Mucosa of descending colon (tissue), 3 donors: ENCODE measurements at regions not wholly inside any gene's neighbourhood (a gene's known extent, or its start where the extent isn't known, plus 50 kb on each side); places are given as distances from the start of the nearest gene placed in this dataset.

ENCODE experiments used
- ATAC-seq: fragments of 200-7000 bp; cut with Tn5 transposase; one replicate; pipeline ENCODE4 v1.9.1; 2020; ENCODE audit warnings: mild to moderate bottlenecking, moderate library complexity
- DNase-seq, 3 donors: peaks; one replicate each; pipeline ENCODE4 v3.0.0-alpha.2; 2020
- H3K36me3 ChIP-seq: fragments of 200-600 bp; one replicate; pipeline ENCODE4 v1.8.0; 2021; ENCODE audit warnings: low read depth, mild to moderate bottlenecking
- H3K4me1 ChIP-seq: fragments of 200-600 bp; one replicate; pipeline ENCODE4 v1.8.0; 2021; ENCODE audit warnings: low read depth, mild to moderate bottlenecking
- H3K4me3 ChIP-seq: fragments of 200-600 bp; one replicate; pipeline ENCODE4 v1.8.0; 2021; ENCODE audit warnings: mild to moderate bottlenecking
- H3K9me3 ChIP-seq: fragments of 200-600 bp; one replicate; pipeline ENCODE4 v1.8.0; 2021; ENCODE audit warnings: mild to moderate bottlenecking
- CTCF ChIP-seq: fragments of 200-600 bp; IDR thresholded peaks from one replicate; pipeline ENCODE4 v1.8.0; 2022; ENCODE audit warnings: antibody characterized with exemption, mild to moderate bottlenecking
- intact Hi-C, 2 donors: fragments of 100-400 bp; cut with DNase I in 1 of 2; cut with micrococcal nuclease in 1 of 2; formaldehyde crosslinking; loops; one replicate each; pipeline versions ENCODE4 v1.11.0 to v1.11.1; 2022; cut with DNase I, micrococcal nuclease
- donor health status: DM: no; HTN: no; CAD: no; lungs with moderate emphysema.
- donor health status: DM: no; HTN: no; CAD: no.
- donor health status: DM: no; HTN: yes; CAD: no.

- Histone ChIP-seq H3K9me3 (no peaks in the 10 kb centered on the region), H3K4me3 (no peak overlapping the region), H3K4me1 (no peaks in the 10 kb centered on the region), H3K36me3 (no peaks in the 10 kb centered on the region)
- TF ChIP-seq CTCF: no peak
- intact Hi-C loops: no loop called here
- ATAC-seq: no peak
- no peak for DNase-seq
These were observed 237.9 kb downstream of the GRXCR1 start for GRCh38 chr4:43130228-43131021.

- ATAC-seq: no peak
- DNase-seq: peak in 2 of 3 donors; percentile 37 to 51
- H3K9me3 ChIP-seq: no peaks in the 10 kb centered on the region
- H3K36me3 ChIP-seq: no peaks in the 10 kb centered on the region
- intact Hi-C loops: no loop called here
- H3K4me3 ChIP-seq: no peak overlapping the region
- peak; percentile 42 for TF ChIP-seq CTCF
- H3K4me1 ChIP-seq: no peaks in the 10 kb centered on the region
These were observed 239.6 kb downstream of the GRXCR1 start for GRCh38 chr4:43132010-43132582.

- intact Hi-C loops: no loop called here
- DNase-seq (no peak), ATAC-seq (no peak)
- Histone ChIP-seq H3K4me3 (no peak overlapping the region), H3K36me3 (no peaks in the 10 kb centered on the region), H3K9me3 (no peaks in the 10 kb centered on the region), H3K4me1 (no peaks in the 10 kb centered on the region)
- TF ChIP-seq CTCF: no peak
These were observed 241.1 kb downstream of the GRXCR1 start for GRCh38 chr4:43133566-43133965.

GRCh38 chr4:43136752-43137151, 244.2 kb downstream of the GRXCR1 start:
- H3K4me1 ChIP-seq: no peaks in the 10 kb centered on the region
- DNase-seq: no peak
- intact Hi-C loops: no loop called here
- no peak for ATAC-seq
- no peaks in the 10 kb centered on the region for H3K36me3 ChIP-seq
- no peak for TF ChIP-seq CTCF
- H3K9me3 ChIP-seq: peaks cover 3% of the 10 kb centered on the region
- no peak overlapping the region for H3K4me3 ChIP-seq

GRCh38 chr4:43146198-43146597, 253.7 kb downstream of the GRXCR1 start:
- ATAC-seq: no peak
- Histone ChIP-seq H3K36me3 (no peaks in the 10 kb centered on the region), H3K9me3 (peaks cover 4% of the 10 kb centered on the region), H3K4me3 (no peak overlapping the region), H3K4me1 (no peaks in the 10 kb centered on the region)
- DNase-seq: no peak
- intact Hi-C loops: no loop called here
- no peak for TF ChIP-seq CTCF
